T-cell (primary cell): ENCODE measurements at regions not wholly inside any gene's neighbourhood (a gene's known extent, or its start where the extent isn't known, plus 50 kb on each side); places are given as distances from the start of the nearest gene placed in this dataset.

Experiments
- ATAC-seq, 4 experiments: fragments of 200-7000 bp in 3 of 4; fragments of 150-1000 bp in 1 of 4; cut with Tn5 transposase; replicated peaks in 1 of 4; 1 replicate in 3 of 4; 2 replicates in 1 of 4; pipeline ENCODE4 v1.10.0; 2021; ENCODE audit warnings: moderate library complexity in 3 of 4, mild to moderate bottlenecking in 2 of 4, moderate number of reproducible peaks in 1 of 4
- CTCF ChIA-PET, 2 donors: fragments of 300-600 bp; sonication (Branson Sonifier 250); formaldehyde crosslinking; loops; one replicate each; lab custom pipeline; 2022; ENCODE audit warnings: antibody characterized with exemption in 2 of 2; lab: Charles Lee
- POLR2A ChIA-PET, 2 donors: fragments of 300-600 bp; sonication (Branson Sonifier 250); formaldehyde crosslinking; loops; one replicate each; lab custom pipeline; 2022; ENCODE audit warnings: antibody characterized with exemption in 2 of 2; lab: Charles Lee
- DNase-seq, 35 experiments: peaks; one replicate each; pipeline versions ENCODE4 v3.0.0 to v3.0.0-alpha.2; 2013 to 2023
- H3K27ac ChIP-seq: one replicate; pipeline ENCODE4 v1.5.1; 2013; ENCODE audit warnings: low read length
- H3K27me3 ChIP-seq, 2 experiments: replicated peaks in 1 of 2; 1 replicate in 1 of 2; 2 replicates in 1 of 2; pipeline versions ENCODE4 v1.6.1 to v1.7.0; 2013; ENCODE audit warnings: low read length in 1 of 2, mixed read lengths in 1 of 2; ENCODE audit not compliant: control insufficient read depth in 2 of 2, insufficient read depth in 2 of 2; ENCODE audit errors: extremely low read depth in 1 of 2
- H3K36me3 ChIP-seq, 2 donors: 1 replicate in 1 of 2; 2 replicates in 1 of 2; pipeline versions ENCODE4 v1.6.1 to v1.7.0; 2013; ENCODE audit warnings: low read length in 1 of 2; ENCODE audit not compliant: control insufficient read depth in 2 of 2, insufficient read depth in 1 of 2; ENCODE audit errors: extremely low read depth in 1 of 2
- H3K4me1 ChIP-seq, 2 experiments: 1 replicate in 1 of 2; 2 replicates in 1 of 2; pipeline versions ENCODE4 v1.6.1 to v1.7.0; 2013; ENCODE audit warnings: low read length in 2 of 2, mixed read lengths in 1 of 2; ENCODE audit not compliant: insufficient read depth in 2 of 2, control insufficient read depth in 1 of 2; ENCODE audit errors: extremely low read depth in 1 of 2
- H3K4me3 ChIP-seq, 2 donors: 1 replicate in 1 of 2; 2 replicates in 1 of 2; pipeline versions ENCODE4 v1.5.1 to v1.7.0; 2013; ENCODE audit warnings: mild to moderate bottlenecking in 2 of 2, low read length in 1 of 2, moderate library complexity in 1 of 2; ENCODE audit not compliant: control insufficient read depth in 1 of 2; ENCODE audit errors: extremely low read depth in 1 of 2
- H3K9me3 ChIP-seq: 2 replicates; pipeline ENCODE4 v1.7.0; 2013
- H3K27ac Mint-ChIP-seq, 2 donors: one replicate each; pipeline ENCODE4 v1.8.0; 2020 to 2021; ENCODE audit warnings: mild to moderate bottlenecking in 2 of 2, mixed read lengths in 2 of 2
- H3K27me3 Mint-ChIP-seq, 2 donors: one replicate each; pipeline ENCODE4 v1.8.0; 2021 to 2022; ENCODE audit warnings: mixed read lengths in 2 of 2
- H3K36me3 Mint-ChIP-seq: one replicate; pipeline ENCODE4 v1.8.0; 2021; ENCODE audit warnings: mixed read lengths
- H3K4me1 Mint-ChIP-seq, 3 donors: one replicate each; pipeline ENCODE4 v1.8.0; 2020 to 2022; ENCODE audit warnings: mixed read lengths in 3 of 3, mild to moderate bottlenecking in 1 of 3
- H3K4me3 Mint-ChIP-seq, 3 donors: one replicate each; pipeline ENCODE4 v1.8.0; 2020 to 2022; ENCODE audit warnings: mild to moderate bottlenecking in 3 of 3, mixed read lengths in 3 of 3, moderate library complexity in 3 of 3
- H3K9me3 Mint-ChIP-seq, 3 donors: one replicate each; pipeline ENCODE4 v1.8.0; 2020 to 2022; ENCODE audit warnings: mixed read lengths in 3 of 3
- WGBS: methylation state at CpG from one replicate; pipeline ENCODE4 v1.1.5; 2013; ENCODE audit warnings: missing lambda C conversion rate; ENCODE audit not compliant: insufficient coverage; 5-methylcytosine and 5-hydroxymethylcytosine counted together

DNA sequence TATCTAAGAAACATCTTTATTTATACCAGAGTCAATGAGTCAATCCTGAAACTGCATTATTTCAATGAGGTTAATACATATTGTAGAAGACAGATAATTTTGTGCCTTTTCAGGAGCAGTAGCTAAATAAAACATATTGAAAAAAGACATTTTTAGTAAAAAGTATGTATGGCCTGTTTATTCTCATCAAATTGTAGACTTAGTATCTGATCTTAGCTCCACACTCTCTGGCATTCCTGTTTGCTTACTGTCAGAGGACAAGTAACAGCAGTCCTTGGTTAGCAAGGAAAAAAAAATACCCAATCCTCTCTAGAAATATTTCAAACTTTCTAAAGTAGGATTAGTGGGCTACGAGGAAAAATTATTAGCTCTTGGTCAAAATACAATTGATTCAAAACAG lies 50.5 kb upstream of the GUCY1A1 start:
- Mint-ChIP-seq H3K4me1 (peaks cover 0 to 7% (median 3%) of the 10 kb centered on the region in 3 donors), H3K27ac (no peak overlapping the region), H3K36me3 (no peaks in the 10 kb centered on the region), H3K9me3 (no peaks in the 10 kb centered on the region), H3K27me3 (peaks cover 0 to 5% of the 10 kb centered on the region in 2 donors), H3K4me3 (no peak overlapping the region)
- no peak overlapping the region for H3K4me3 ChIP-seq
- no peaks in the 10 kb centered on the region for H3K4me1 ChIP-seq
- no peaks in the 10 kb centered on the region for H3K27me3 ChIP-seq
- ChIA-PET CTCF (no interaction called here), POLR2A (no interaction called here)
- WGBS: no CpG with 5 or more reads among the region's 1 CpG
- ATAC-seq: no peak
- H3K36me3 ChIP-seq: no peaks in the 10 kb centered on the region
- no peak overlapping the region for H3K27ac ChIP-seq
- no peaks in the 10 kb centered on the region for H3K9me3 ChIP-seq
- no peak for DNase-seq

DNA sequence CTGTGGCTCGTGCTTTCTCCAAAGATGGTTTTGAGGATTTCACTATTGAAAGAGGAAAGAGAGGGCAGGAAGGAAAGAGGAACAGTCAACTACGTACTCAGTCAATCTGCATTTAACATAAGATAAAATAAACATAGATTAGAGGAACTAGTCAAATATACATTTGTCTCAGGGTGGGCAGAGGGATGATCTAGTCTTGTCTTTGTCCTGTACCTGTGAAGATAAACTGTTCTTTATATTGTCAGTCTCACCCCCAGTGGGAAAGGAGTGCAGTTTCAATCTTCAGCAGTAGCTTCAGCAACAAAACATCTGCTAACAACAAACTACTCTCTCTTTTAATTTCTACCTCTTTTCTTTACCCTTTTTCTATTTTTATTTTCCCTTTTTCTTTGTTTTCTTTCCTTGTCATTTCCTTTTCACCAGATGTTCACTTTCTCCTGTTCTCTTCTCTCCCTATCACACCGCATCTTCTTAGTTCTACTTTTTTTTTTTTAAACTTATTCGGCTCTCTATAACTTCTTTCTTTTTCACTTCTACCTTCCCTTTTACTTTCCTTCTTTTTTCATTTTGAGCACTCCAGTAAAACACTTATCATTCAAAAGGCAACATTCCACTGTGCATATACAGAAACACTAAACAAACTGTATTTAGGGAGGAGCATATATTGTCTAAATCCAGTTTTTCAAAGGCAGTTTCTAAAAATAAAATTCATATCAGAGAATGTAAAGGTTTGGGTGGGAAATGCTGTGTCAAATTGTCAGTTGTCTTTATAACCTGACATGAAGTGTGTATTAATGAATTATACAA lies 51.4 kb upstream of the GUCY1A1 start:
- no peaks in the 10 kb centered on the region for H3K36me3 ChIP-seq
- DNase-seq: no peak
- H3K4me1 ChIP-seq: no peaks in the 10 kb centered on the region
- no peak for ATAC-seq
- H3K4me3 ChIP-seq: no peak overlapping the region
- 21% methylated on average over 2 of the region's 4 CpGs for WGBS
- H3K36me3 Mint-ChIP-seq: no peaks in the 10 kb centered on the region
- no peak overlapping the region for H3K4me3 Mint-ChIP-seq
- no peak overlapping the region for H3K27ac ChIP-seq
- H3K4me1 Mint-ChIP-seq: peaks cover 0 to 7% (median 3%) of the 10 kb centered on the region in 3 donors
- H3K9me3 ChIP-seq: no peaks in the 10 kb centered on the region
- no peak overlapping the region for H3K27ac Mint-ChIP-seq
- H3K9me3 Mint-ChIP-seq: no peaks in the 10 kb centered on the region
- H3K27me3 Mint-ChIP-seq: peaks cover 0 to 5% of the 10 kb centered on the region in 2 donors
- ChIA-PET CTCF (no interaction called here), POLR2A (no interaction called here)
- H3K27me3 ChIP-seq: no peaks in the 10 kb centered on the region

DNA sequence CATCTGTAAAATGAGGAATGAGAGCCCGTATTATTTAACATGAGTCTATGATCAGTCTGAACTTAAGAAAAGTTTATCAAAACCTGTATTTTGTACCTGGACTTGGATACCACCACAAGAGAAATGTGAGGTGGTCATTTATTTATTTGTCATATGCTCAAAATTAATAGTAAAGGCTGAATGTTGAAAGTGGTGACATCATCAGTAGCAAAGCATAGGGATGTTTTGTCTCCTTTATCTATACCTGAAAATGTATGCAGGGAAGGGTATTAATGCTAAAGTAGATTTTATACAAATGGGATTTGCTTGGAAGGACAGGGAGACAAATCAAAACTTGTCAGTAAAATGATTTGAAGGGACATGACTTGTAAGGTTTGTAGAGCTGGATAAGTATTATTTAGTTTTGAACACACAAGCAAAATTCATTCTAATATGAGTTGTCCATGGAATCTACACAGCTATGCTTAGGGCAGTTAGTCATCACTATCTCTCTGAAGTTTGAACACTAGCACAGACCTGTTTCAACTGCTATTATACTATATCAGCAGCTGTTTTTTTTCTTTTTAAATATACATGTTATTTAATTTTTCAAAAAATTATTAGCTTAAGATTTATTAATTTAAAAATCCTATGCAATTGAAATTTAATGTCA lies 52.4 kb upstream of the GUCY1A1 start:
- H3K36me3 Mint-ChIP-seq: no peaks in the 10 kb centered on the region
- Histone ChIP-seq H3K27me3 (no peaks in the 10 kb centered on the region), H3K36me3 (no peaks in the 10 kb centered on the region), H3K27ac (no peak overlapping the region), H3K4me3 (no peak overlapping the region), H3K9me3 (no peaks in the 10 kb centered on the region), H3K4me1 (no peaks in the 10 kb centered on the region)
- no CpG with 5 or more reads among the region's 1 CpG for WGBS
- peaks cover 0 to 5% of the 10 kb centered on the region in 2 donors for H3K27me3 Mint-ChIP-seq
- ATAC-seq: no peak
- no peak overlapping the region for H3K4me3 Mint-ChIP-seq
- H3K27ac Mint-ChIP-seq: no peak overlapping the region
- ChIA-PET CTCF (no interaction called here), POLR2A (no interaction called here)
- peaks cover 0 to 7% (median 3%) of the 10 kb centered on the region in 3 donors for H3K4me1 Mint-ChIP-seq
- DNase-seq: no peak
- no peaks in the 10 kb centered on the region for H3K9me3 Mint-ChIP-seq

DNA sequence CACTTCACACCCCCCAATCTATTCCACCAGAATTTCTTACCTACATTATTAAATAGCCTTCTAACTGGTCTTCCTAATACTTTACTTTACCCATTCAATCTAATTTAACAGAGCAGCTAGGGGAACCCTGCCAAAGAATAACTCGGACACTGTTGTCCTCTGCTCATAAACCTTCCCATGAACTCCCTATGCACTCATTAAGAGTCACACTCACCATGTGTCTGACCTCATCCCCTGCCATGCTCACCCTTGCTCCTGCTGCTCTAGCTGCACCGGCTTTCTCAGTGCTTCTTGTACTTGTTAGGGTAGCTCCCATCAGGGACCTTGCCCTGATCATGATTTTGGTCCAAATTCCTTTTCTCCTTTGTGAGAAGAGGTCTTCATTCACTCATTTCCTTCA lies 54.6 kb upstream of the GUCY1A1 start:
- Histone ChIP-seq H3K4me1 (no peaks in the 10 kb centered on the region), H3K27ac (no peak overlapping the region), H3K27me3 (no peaks in the 10 kb centered on the region), H3K36me3 (no peaks in the 10 kb centered on the region), H3K9me3 (no peaks in the 10 kb centered on the region), H3K4me3 (no peak overlapping the region)
- ChIA-PET POLR2A (no interaction called here), CTCF (no interaction called here)
- Mint-ChIP-seq H3K4me1 (peaks cover 0 to 7% (median 3%) of the 10 kb centered on the region in 3 donors), H3K4me3 (no peak overlapping the region), H3K27ac (no peak overlapping the region), H3K27me3 (peaks cover 1 to 5% of the 10 kb centered on the region in 2 donors), H3K36me3 (no peaks in the 10 kb centered on the region), H3K9me3 (no peaks in the 10 kb centered on the region)
- ATAC-seq: no peak
- DNase-seq: no peak
- WGBS: 75% methylated on average over 1 of the region's 2 CpGs

DNA sequence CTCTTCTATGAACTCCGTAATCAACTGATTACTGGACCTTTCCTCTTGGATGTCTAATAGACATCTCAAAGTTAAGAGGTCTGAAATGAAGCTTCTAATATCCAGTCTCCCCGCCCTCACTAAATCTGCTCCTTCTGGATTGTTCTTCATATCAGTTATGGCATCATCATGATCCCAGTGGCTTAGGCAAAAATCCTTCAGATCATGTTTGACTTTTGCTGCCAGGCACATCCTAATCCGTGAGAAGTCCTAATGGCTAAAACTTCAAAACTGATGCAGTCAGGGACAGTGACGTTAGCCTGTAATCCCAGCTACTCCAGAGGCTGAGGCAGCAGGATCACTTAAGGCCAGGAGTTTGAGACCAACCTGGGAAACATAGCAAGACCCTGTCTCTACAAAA lies 55.1 kb upstream of the GUCY1A1 start:
- POLR2A ChIA-PET: no interaction called here
- DNase-seq (no peak), ATAC-seq (no peak)
- Mint-ChIP-seq H3K4me1 (peaks cover 0 to 7% (median 3%) of the 10 kb centered on the region in 3 donors), H3K4me3 (no peak overlapping the region), H3K27ac (no peak overlapping the region), H3K36me3 (no peaks in the 10 kb centered on the region), H3K9me3 (no peaks in the 10 kb centered on the region), H3K27me3 (peaks cover 1 to 5% of the 10 kb centered on the region in 2 donors)
- H3K36me3 ChIP-seq: no peaks in the 10 kb centered on the region
- WGBS: 90% methylated on average over 2 of the region's 4 CpGs
- H3K9me3 ChIP-seq: no peaks in the 10 kb centered on the region
- CTCF ChIA-PET: no interaction called here
- H3K27ac ChIP-seq: no peak overlapping the region
- no peaks in the 10 kb centered on the region for H3K4me1 ChIP-seq
- H3K4me3 ChIP-seq: no peak overlapping the region
- no peaks in the 10 kb centered on the region for H3K27me3 ChIP-seq

DNA sequence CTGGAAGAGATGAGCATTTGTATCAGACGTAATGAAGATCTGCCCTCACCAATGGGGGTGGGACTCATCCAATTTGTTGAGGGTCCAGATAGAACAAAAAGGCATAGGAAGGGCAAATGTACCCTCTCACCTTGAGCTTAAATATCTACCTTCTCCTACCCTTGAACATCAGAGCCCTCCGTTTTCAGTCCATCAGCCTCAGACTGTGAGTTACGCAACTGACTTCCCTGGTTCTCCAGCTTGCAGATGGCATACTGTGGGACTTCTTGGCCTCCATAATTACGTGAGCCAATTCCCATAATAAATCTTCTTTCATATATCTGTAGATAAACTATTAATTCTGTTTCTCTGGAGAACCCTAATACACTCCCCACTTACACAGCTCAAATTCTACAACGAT lies 56.5 kb upstream of the GUCY1A1 start:
- no peaks in the 10 kb centered on the region for H3K36me3 ChIP-seq
- WGBS: 88% methylated on average over 2 of the region's 5 CpGs
- no peaks in the 10 kb centered on the region for H3K27me3 ChIP-seq
- no peak overlapping the region for H3K27ac ChIP-seq
- ChIA-PET CTCF (no interaction called here), POLR2A (interaction anchor here (0.5 to 0.6 kb wide), 2 partner anchors 66 to 563 kb away, joined by 3 read pairs; no protein-coding TSS in a partner anchor)
- Mint-ChIP-seq H3K9me3 (no peaks in the 10 kb centered on the region), H3K4me1 (peaks cover 0 to under 1% (median 0%) of the 10 kb centered on the region in 3 donors), H3K4me3 (no peak overlapping the region), H3K27me3 (peaks cover 1 to 5% of the 10 kb centered on the region in 2 donors), H3K36me3 (no peaks in the 10 kb centered on the region), H3K27ac (no peak overlapping the region)
- H3K4me1 ChIP-seq: no peaks in the 10 kb centered on the region
- no peak overlapping the region for H3K4me3 ChIP-seq
- DNase-seq: no peak
- H3K9me3 ChIP-seq: no peaks in the 10 kb centered on the region
- no peak for ATAC-seq
